HG02870 (cell line): ENCODE measurements at regions not wholly inside any gene's neighbourhood (a gene's known extent, or its start where the extent isn't known, plus 50 kb on each side); places are given as distances from the start of the nearest gene placed in this dataset.
A peak's percentile ranks its signal among the peaks of the same experiment; 100 is the strongest.
"Not testable (repeated sequence)": the region's sequence is repeated elsewhere in the genome, so short reads cannot be mapped to it uniquely, and the experiment has no call there.

Experiments
- ATAC-seq: cut with Tn5 transposase; IDR thresholded peaks from one replicate; pipeline ENCODE4 v1.9.1; 2021; ENCODE audit warnings: mild to moderate bottlenecking, moderate library complexity; ENCODE audit not compliant: unreplicated experiment

DNA sequence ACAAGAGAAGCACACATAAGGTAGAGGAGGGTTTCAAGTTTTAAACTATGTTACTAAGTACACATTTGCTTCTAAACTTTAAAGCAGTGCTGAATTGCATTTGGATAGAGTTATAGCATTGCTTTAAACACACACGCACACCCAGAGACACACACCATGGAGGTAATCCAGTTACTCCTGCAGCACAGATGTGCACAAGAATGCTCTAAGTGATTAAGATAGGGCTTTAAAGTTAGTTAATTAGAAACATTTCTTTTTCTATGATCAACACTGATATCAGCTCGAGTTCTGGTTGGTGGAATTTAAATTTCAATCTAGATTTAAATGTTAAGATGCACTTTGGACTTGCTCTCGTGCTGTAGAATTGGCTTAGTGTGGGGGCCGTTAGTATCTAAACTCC, 492.3 kb downstream of the ZEB2 start:
- ATAC-seq: no peak

DNA sequence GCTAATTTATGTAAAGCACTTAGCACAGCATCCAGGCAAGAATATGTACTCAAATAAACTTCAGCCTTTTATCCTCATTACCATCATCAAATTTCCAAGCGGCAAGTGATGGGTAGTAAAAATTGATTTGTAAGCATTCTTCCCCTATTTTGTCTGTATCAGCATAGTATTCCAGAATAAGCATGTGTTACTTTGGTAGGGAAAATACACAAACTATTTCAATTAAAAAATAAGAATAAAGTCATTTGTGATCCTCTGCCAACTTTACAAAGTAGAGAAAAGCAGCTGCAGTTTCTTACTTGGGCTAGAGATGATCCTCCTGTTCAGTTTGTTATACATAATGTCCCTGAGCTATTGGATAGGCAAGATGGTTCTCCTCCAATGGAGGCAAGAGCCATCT, 493.2 kb downstream of the ZEB2 start:
- ATAC-seq: no peak

DNA sequence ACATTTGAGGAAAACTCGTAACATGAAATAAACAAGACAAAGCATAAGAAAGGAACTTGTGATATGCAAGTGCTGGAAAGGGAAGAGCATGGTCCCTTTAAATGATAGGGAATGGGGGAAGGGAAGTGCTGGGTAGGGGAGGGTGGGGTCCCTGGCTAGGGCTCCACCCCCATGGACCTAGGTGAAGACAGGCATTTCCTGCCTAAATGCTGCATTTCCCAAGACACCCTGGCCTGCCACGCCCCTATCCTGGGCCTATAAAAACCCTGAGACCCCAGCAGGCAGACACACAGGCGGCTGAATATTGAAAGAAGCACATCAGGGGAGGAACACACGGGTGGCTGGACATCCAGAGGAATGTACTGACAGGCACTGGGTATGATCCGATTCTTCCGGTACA, 499.9 kb downstream of the ZEB2 start:
- ATAC-seq: no peak

DNA sequence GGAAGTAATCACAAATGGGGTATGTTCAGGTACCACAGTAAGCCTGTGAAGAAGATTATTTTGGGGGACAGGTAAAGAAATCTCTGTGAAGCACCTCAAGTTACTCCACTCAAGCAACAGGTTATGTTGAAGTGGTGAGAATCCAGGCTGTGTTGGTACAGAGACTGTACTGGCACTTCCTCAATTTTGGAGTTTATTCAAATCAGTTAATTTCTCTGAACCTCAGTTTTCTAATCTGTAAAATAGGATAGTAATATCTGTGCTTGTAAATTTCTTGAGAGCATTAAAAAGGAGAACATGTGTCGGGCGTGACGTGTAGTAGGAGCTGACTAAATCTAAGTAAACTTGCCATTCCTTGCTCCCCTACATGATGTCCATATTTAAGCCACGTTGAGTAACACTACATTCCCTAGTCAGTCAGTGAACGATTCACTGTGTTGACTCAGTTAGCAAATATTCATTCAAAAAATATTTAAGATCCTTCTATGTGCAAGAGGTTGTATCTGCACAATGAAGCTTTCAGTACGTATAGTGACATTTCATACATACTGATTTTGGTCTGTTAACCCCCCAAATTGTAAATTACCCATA, 504.2 kb downstream of the ZEB2 start:
- ATAC-seq: no peak

DNA sequence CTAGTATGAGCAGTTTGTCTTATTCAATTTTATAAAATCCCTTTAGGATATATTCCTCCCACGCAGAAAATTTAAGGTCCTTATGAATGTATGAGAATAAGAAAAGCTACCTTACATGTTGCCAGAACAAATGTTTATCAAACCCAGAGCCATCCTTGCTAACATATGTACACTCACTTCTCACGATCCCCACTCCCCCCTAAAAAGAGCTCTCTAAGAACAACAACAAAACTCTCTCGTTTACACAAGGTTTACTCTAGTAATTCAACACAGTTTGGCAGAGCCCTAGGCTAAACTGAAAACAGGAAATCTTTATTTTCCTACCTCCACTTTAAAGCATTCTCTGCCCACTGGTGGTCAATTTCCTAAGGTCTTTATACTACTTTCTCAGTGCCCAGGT, 504.9 kb downstream of the ZEB2 start:
- no peak for ATAC-seq

GRCh38 chr2:144014103-144014502, 505.8 kb downstream of the ZEB2 start:
- no peak for ATAC-seq

DNA sequence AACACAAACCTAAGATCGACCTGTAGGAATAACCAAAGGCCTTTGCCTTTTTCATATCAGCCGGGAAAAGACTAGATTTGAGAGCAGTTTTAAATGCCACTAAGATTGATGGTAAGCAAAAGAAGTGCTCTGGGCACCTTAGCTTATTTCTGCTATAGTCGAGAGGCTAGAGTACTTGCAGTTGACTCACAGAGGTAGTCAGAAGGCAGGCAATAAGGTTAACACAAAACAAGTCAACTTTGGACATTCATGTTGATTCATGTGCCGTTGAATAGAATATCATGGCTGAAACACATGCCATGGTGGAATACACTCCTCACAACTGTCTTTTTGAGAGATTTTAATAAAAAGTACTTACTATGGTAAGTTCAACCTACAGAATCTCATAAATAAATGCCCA, 507.6 kb downstream of the ZEB2 start:
- no peak for ATAC-seq

DNA sequence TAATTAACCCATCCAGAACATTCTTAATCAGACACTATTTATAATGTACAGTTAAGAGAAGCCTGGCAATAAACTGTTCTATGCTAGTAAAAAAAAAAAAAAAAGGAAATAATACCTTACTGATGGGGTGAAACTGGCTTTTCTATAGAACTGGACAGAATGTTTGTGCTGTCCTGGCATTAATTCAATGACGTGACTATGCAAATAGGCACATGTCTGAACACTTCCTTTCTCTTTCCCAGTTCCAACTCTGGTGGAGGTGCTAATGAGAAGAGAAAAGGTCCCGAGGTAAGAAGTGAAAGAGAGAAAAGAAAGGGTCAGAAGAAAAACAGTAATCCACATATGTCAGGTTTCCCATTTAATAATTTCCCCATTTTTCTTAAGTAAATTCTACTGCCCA, 508.4 kb downstream of the ZEB2 start:
- ATAC-seq: peak; percentile 45

- ATAC-seq: no peak
These were observed 508.8 kb downstream of the ZEB2 start for GRCh38 chr2:144011098-144011497.

DNA sequence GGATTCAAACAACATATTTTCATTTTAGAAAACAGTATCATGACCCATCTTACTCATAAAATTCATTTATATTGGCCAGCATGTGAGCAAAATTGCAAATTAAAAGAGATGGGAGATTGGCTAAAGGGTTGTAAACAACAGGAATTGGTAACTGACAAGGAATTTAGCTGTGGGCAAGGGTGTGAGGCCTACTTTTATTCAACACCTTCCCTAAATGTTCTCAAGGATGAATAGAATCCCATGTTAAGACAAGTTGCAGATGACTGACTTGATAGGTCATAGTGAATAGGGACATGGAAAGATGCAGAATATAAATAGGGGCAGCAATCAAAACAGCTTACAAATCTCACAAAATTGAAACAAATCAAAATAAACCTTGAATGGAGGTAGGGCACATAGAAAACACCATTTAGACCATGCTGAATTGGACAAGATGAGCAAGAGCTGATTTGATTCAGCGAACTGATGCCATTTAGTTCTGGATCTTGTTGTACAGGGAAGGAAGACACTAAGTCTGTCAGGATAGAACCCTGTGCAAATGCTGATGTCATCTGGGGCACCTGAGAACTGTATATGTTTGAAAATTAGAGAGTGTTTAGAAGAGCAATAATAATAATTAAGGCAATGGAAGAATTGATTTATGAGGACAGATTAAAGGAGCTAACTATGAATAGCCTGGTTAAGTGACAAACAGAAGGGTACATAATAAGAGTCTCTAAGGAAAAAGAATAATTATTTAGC, 509.7 kb downstream of the ZEB2 start:
- no peak for ATAC-seq

GRCh38 chr2:144006139-144006538, 513.8 kb downstream of the ZEB2 start:
- ATAC-seq: no peak

DNA sequence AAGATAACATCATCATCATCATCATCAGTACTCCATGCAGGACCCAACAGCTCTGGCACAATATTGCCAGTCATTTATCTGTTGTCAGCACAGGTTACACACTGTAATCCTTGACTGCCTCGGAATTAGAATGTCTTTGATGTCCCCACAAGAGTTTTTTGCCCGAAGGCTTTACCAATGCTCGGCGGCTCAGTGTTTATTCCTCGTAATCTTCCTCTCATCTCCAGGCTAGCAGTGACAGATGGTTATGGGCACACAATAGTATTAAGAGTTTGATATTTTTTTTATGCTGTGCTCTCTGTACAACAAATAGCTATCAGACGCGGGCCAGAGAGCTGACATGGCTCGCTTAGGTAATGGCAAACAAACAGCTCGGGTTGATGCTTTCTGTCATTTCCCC, 515.2 kb downstream of the ZEB2 start:
- ATAC-seq: no peak

DNA sequence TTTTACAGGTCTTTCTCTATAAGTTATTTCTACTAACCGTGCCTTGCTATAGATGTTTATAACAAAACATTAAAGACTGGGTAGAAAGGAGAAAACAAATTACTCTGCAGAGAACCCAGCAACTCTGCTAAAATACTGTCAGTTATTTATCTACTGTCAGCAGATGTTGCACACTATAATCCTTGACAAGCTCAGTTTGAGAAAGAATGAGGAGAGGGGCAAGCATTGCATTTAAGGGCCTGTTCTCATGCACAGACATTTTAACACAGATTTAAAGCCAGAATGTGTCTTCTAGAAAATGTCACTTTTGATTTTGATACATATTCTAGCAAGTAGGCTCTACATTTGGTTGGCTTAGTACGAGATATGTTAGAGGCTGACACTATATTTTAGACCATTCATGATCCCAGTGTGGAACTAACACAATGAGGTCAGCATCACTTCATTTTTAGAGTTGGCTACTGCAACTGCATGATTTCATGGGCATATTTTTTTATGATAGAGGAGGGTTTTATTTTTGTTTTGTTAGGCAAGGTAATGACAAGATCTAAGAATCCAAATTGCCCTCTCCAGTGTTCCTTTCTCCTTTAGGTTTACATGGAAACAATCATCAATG, 516.4 kb downstream of the ZEB2 start:
- ATAC-seq: no peak

DNA sequence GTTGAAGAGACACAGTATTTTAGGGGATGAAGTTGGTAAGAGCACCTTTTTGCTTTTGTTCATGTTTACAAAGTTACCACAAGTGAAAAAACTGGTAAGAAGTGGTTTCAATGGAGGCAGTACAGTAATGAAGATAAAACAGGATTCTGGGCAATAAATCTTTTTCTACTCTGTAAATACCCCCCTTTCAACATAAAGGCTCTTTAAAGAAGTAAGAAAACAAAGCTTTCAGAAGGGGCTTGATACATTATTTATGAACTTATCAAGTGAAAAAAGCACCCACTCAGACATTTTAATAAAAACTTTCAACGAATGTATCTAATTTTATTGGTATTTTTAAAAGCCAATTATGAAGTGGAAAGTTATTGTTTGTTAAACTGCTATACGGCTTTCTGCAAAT, 522.9 kb downstream of the ZEB2 start:
- ATAC-seq: no peak

DNA sequence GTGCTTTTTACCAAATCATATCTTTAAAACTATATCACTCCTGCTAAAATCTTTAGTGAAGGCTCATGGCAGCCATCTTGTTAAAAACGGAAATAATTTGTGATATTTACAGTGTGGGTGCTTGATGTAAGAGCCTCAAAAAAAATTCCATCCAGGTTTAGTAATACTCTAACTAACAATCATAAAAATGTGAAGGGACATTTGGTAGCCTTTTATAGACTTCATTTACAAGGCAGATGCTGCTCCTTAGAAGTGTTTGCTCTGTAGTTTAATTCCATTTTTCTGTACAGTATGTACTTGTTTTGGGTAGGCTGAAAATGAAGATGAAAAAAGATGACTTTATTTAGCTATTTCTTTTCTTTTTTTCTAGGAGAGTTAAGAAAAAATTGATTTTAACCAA, 525.0 kb downstream of the ZEB2 start:
- ATAC-seq: no peak

GRCh38 chr2:143991596-143991995, 528.3 kb downstream of the ZEB2 start:
- not testable (repeated sequence) for ATAC-seq

- no peak for ATAC-seq
These were observed 531.8 kb downstream of the ZEB2 start for GRCh38 chr2:143988082-143988481.

- ATAC-seq: no peak
These were observed 538.5 kb downstream of the ZEB2 start for GRCh38 chr2:143981428-143981827.

DNA sequence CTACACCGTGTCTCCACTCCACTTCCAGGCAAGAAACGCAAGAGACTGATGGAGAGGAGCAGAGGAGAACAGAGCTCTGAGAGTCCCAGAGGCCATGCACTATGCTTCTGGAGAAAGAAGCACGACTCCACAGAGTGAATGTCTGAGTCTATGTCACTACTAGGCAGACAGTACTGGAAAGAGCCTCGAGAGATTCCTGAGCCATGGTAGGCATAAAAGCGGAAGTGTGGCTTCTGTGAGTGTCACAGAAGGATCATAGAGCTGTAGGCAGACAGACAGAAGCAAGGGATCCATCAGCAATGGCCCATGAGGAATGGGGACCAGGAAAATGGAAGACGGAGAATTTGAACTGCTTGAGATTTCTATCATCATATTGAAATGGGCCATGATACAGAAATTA, 542.6 kb downstream of the ZEB2 start:
- ATAC-seq: no peak

GRCh38 chr2:143975216-143975615, 544.7 kb downstream of the ZEB2 start:
- no peak for ATAC-seq

- no peak for ATAC-seq
These were observed 545.7 kb downstream of the ZEB2 start for GRCh38 chr2:143974262-143974661.

DNA sequence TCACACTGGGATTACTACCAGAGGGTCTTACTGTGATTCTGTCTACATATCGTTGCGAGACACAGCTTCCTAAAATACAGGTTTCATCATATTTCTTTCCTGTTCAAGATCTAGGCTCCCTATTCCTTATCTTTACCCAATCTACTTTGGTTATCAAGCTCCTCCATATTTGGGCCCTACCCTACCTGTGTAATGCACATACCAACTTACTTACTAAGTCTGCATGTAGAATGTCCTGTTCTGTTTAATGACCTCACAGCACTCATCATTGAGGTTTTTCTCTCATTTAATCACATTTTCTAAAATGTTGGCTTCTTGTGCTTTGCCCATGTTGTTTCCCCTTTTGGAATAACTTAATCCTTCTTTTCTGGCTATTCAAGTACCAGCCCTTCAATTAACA, 551.1 kb downstream of the ZEB2 start:
- ATAC-seq: no peak
